ENCODE measurements at regions not wholly inside any gene's neighbourhood (a gene's known extent, or its start where the extent isn't known, plus 50 kb on each side); places are given as distances from the start of the nearest gene placed in this dataset.
A peak's percentile ranks its signal among the peaks of the same experiment; 100 is the strongest.

DNA sequence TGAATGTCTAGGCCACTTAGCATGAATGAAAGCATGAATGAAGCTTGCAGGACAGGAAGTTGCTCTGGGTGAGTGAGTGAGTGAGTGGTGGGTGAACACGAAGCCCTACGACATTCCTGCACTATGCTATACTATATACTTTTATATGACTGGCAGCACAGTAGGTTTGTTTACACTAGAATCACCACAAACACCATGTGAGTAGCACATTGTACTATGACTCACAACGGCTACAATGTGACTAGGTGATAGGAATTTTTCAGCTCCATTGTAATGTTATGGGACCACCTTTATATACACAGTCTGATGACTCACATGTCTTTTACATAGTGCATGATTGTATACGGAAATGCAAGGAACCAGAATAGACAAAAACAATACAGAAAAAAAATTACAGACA, 1480.2 kb downstream of the AACS start:
- CTCF ChIA-PET = no interaction called here

DNA sequence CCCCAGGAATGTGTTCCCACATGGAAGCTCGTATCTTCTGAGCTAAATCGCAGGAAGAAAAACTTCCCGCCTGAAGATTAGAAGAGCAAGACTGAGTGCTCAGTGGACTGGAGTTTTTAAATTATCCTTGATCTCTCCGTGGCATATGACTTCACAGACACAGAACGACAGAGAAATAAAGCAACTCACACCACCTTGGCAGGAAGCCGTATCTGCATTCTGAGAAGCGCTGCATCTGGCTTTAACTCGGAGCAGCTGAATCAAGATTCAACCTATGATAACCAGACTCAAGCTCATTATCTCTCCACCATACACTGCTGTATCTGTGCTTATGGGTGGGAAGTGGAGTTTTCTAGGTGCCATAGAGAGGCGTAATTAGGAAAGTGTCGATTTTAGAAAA, 1482.7 kb downstream of the AACS start:
- H3K4me1 Mint-ChIP-seq = no peaks in the 10 kb centered on the region
- H3K27ac Mint-ChIP-seq = no peak overlapping the region
- peaks cover 4% of the 10 kb centered on the region for H3K9me3 Mint-ChIP-seq (ENCODE audit: low read depth)
- ATAC-seq (no peak), DNase-seq (no peak)
- H3K4me3 Mint-ChIP-seq = no peak overlapping the region
- H3K27me3 Mint-ChIP-seq = no peaks in the 10 kb centered on the region
- CTCF ChIA-PET = no interaction called here
- H3K36me3 Mint-ChIP-seq = no peaks in the 10 kb centered on the region

More for the DNA sequence above, 1480.2 kb downstream of the AACS start:
- no peak overlapping the region for H3K4me3 Mint-ChIP-seq
- DNase-seq = no peak
- H3K36me3 Mint-ChIP-seq = no peaks in the 10 kb centered on the region
- no peak overlapping the region for H3K27ac Mint-ChIP-seq
- H3K27me3 Mint-ChIP-seq = no peaks in the 10 kb centered on the region
- H3K4me1 Mint-ChIP-seq = no peaks in the 10 kb centered on the region
- no peak for ATAC-seq
- H3K9me3 Mint-ChIP-seq (ENCODE audit: low read depth) = peaks cover 4% of the 10 kb centered on the region

DNA sequence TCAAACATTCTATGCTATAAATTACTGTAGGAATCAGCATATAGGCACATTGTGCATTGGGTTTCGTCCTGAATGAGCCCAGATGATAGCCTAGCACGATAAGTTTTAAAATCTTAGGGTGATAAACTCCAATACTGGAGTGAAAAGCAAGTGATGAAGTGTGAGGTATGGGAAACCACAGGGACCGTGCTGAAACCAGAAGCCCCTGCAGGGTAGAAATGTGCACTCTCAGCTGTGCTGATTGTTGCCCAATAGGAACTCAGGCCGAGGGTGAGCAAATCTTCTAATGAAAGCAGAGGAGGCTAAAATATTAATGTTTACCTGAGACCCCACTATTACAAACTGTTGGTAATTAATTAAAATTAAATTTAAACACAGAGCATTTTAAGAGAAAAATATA, 1486.6 kb downstream of the AACS start:
- Mint-ChIP-seq H3K4me3 (no peak overlapping the region), H3K27ac (no peak overlapping the region), H3K36me3 (no peaks in the 10 kb centered on the region), H3K27me3 (no peaks in the 10 kb centered on the region), H3K9me3 (ENCODE audit: low read depth) (peaks cover 4% of the 10 kb centered on the region), H3K4me1 (no peaks in the 10 kb centered on the region)
- CTCF ChIA-PET = no interaction called here
- DNase-seq = no peak
- no peak for ATAC-seq

DNA sequence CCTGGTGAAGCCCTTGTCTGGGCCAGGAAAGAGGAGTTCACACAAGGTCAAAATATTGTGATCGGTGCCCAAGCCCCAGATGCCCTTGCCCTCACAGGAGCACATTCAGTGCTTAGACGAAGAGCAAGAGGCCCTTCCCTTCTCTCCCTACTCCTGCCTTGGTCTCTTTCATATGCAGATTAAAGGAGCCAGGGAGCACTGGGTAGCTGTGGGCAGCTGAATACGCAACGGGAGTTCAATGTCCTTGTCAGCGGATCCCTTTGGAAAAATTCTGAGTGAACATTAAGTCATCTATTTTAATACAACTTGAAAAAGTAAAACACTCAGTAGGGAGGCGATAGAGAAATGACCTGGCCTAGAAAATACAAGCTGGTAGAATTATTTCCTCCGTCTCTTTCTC, 1489.4 kb downstream of the AACS start:
- Mint-ChIP-seq H3K27me3 (no peaks in the 10 kb centered on the region), H3K9me3 (ENCODE audit: low read depth) (no peaks in the 10 kb centered on the region), H3K27ac (no peak overlapping the region), H3K4me1 (no peaks in the 10 kb centered on the region), H3K4me3 (no peak overlapping the region), H3K36me3 (no peaks in the 10 kb centered on the region)
- CTCF ChIA-PET = no interaction called here
- DNase-seq = no peak
- ATAC-seq = no peak

DNA sequence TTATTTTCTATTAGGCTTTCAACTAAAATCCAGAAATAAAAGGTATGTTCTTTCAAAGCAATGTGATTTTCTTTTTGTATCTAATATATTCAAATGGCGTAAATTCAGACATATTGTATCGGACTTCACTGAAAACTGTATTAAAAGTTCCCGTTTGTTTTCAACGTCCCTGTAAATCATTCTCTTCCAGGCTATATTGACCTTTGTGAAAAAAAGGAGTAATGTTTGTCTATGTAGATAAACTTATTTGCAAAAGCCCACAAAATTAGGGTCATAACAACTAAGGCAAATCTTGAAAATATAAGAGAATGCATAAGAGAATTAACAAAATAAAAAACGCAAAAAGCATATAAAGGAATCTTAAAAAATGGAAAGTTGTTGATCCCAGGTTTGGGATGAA, 1492.4 kb downstream of the AACS start:
- no peaks in the 10 kb centered on the region for H3K36me3 Mint-ChIP-seq
- H3K4me1 Mint-ChIP-seq = no peaks in the 10 kb centered on the region
- CTCF ChIA-PET = no interaction called here
- no peaks in the 10 kb centered on the region for H3K27me3 Mint-ChIP-seq
- no peaks in the 10 kb centered on the region for H3K9me3 Mint-ChIP-seq (ENCODE audit: low read depth)
- ATAC-seq (no peak), DNase-seq (no peak)
- no peak overlapping the region for H3K4me3 Mint-ChIP-seq
- no peak overlapping the region for H3K27ac Mint-ChIP-seq

DNA sequence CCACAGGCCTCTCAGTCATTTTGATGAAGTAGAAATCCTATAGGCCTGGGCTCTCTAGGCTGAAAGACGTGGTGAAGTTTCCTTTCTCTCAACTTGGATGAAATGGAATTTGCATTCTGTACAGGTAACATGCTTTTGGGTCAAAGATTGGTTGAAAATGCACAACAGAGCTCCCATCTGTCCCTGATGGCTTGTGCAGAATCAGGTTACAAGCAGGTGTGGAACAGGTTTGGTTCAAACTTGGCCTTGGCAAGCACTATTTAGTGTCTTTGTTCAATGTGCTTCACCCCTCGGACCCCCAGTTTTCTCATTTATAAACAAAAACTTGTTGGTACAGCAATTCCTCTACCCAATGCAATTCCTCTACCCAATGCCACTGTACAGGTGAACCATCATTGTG, 1493.0 kb downstream of the AACS start:
- Mint-ChIP-seq H3K27ac (no peak overlapping the region), H3K27me3 (no peaks in the 10 kb centered on the region), H3K9me3 (ENCODE audit: low read depth) (no peaks in the 10 kb centered on the region), H3K4me1 (no peaks in the 10 kb centered on the region), H3K4me3 (no peak overlapping the region), H3K36me3 (no peaks in the 10 kb centered on the region)
- CTCF ChIA-PET = no interaction called here
- DNase-seq (no peak), ATAC-seq (no peak)

DNA sequence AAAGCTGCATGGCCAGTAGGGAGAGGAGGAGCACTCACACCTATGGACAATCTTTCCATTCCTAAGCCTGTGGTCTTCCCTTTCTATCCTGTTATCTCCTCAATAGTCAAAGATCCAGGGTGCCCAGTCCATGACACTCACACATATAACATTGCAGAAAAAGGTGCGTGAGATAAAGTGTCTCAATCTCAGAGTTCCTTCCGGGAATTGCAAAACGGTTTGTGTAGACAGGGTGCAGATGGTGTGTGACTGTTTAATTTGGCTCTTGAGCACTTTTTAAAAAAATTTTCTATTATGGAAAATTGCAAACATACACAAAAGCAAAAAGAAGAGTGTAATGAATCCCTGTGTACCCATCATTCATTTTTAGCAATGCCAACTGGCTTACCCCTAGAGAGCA, 1493.6 kb downstream of the AACS start:
- DNase-seq (no peak), ATAC-seq (no peak)
- no peaks in the 10 kb centered on the region for H3K27me3 Mint-ChIP-seq
- no peak overlapping the region for H3K4me3 Mint-ChIP-seq
- CTCF ChIA-PET = no interaction called here
- H3K4me1 Mint-ChIP-seq = no peaks in the 10 kb centered on the region
- H3K9me3 Mint-ChIP-seq (ENCODE audit: low read depth) = no peaks in the 10 kb centered on the region
- no peaks in the 10 kb centered on the region for H3K36me3 Mint-ChIP-seq
- no peak overlapping the region for H3K27ac Mint-ChIP-seq

DNA sequence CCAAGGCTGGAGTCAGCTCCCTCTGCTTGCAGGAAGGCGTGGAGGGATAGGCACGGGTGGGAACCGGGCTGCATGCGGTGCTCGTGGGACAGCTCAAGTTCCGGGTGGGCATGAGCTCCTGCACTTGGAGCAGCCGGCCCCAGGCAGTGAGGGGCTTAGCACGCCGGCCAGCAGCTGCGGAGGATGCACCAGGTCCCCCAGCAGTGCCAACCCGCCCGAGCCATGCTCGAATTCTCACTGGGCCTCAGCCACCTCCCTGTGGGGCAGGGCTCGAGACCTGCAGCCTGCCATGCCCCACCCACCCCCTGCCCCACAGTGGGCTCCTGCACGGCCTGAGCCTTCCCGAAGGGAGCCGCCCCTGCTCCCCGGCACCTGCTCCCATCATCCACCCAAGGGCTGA, 1501.8 kb downstream of the AACS start:
- DNase-seq (no peak), ATAC-seq (no peak)
- CTCF ChIA-PET = no interaction called here
- H3K36me3 Mint-ChIP-seq = no peaks in the 10 kb centered on the region
- no peak overlapping the region for H3K4me3 Mint-ChIP-seq
- H3K9me3 Mint-ChIP-seq (ENCODE audit: low read depth) = peaks cover 2% of the 10 kb centered on the region
- H3K4me1 Mint-ChIP-seq = no peaks in the 10 kb centered on the region
- no peaks in the 10 kb centered on the region for H3K27me3 Mint-ChIP-seq
- no peak overlapping the region for H3K27ac Mint-ChIP-seq

DNA sequence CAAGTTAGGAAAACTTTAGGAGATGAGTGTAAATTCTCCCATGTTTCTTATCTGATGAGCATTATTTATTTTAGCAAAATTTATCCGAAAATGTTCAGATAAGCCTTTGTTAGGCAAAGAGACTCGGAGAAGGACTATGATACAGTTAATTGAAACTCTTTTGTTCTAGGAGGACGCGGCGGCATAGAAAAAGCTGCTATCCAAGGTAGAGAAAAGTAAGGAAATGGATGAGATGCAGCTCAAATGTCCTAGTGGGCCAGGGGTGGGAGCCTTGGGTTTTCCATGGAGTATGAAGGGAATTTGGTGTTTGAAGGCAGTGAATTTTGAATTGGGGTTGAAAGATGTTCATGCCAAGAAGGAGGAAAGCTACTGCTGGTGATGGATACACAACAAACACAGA, 1504.5 kb downstream of the AACS start:
- no peak for DNase-seq
- Mint-ChIP-seq H3K9me3 (ENCODE audit: low read depth) (peaks cover 2% of the 10 kb centered on the region), H3K27ac (no peak overlapping the region), H3K27me3 (no peaks in the 10 kb centered on the region), H3K4me1 (no peaks in the 10 kb centered on the region), H3K36me3 (no peaks in the 10 kb centered on the region), H3K4me3 (no peak overlapping the region)
- ATAC-seq = no peak
- CTCF ChIA-PET = no interaction called here

DNA sequence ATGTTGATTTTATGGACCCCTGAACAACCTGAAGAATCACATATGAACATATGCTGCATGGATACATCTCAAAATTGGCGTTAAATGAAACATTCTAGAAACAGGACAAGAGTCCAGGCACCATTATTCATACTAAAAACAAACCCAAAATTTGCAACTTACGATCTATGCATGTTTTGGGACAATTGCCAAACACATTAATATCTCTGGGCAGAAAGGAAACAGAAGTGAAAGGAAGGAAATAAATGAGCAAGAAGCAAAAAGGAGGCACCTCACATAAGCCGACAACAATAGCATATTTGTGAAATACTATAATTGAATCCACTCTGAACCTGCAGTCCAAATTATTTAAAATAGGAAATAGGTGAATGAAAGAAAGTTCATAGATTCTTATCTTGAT, 1505.3 kb downstream of the AACS start:
- Mint-ChIP-seq H3K9me3 (ENCODE audit: low read depth) (peaks cover 2% of the 10 kb centered on the region), H3K27ac (no peak overlapping the region), H3K27me3 (no peaks in the 10 kb centered on the region), H3K4me1 (no peaks in the 10 kb centered on the region), H3K4me3 (no peak overlapping the region), H3K36me3 (no peaks in the 10 kb centered on the region)
- CTCF ChIA-PET = no interaction called here
- DNase-seq (no peak), ATAC-seq (no peak)

DNA sequence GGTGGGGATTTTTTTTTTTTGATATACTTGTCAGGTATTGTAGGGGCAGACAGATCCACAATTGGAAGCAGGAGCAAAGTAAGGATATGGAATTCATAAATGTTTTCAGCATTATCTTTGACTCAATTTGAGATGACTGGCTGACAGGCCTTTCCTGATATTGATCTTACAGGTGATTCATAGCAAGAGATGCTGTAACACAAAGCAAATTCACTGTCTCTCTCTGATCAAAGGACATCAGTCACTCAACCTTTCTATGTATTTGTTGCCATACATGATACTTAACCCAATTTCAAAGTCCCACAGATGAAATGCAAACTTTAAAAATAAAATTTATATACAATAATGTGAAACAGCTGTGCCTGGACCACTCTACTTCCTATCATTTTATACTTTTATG, 1506.9 kb downstream of the AACS start:
- Mint-ChIP-seq H3K4me3 (no peak overlapping the region), H3K36me3 (no peaks in the 10 kb centered on the region), H3K27ac (no peak overlapping the region), H3K4me1 (no peaks in the 10 kb centered on the region), H3K9me3 (ENCODE audit: low read depth) (no peaks in the 10 kb centered on the region), H3K27me3 (no peaks in the 10 kb centered on the region)
- ATAC-seq (no peak), DNase-seq (no peak)
- CTCF ChIA-PET = no interaction called here

DNA sequence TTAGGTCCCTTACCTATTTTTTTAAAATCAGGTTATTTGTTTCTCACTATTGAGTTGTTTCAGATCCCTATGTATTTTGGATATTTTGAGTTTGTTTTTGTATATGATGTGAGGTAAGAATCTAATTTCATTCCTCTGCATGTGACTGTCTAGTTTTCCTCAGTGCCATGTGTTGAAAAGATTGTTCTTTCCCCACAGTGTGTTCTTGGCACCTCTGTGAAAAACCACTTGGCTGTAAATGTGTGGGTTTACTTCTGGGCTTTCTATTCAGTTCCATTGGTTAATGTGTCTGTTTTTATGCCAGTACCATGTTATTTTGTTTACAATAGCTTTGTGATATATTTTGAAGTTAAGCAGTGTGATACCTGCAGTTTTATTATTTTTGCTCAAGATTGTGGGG, 1516.4 kb downstream of the AACS start:
- Mint-ChIP-seq H3K9me3 (ENCODE audit: low read depth) (peaks cover 4% of the 10 kb centered on the region), H3K36me3 (peaks cover 2% of the 10 kb centered on the region), H3K27me3 (no peaks in the 10 kb centered on the region), H3K4me3 (no peak overlapping the region), H3K4me1 (no peaks in the 10 kb centered on the region), H3K27ac (no peak overlapping the region)
- DNase-seq (no peak), ATAC-seq (no peak)
- CTCF ChIA-PET = no interaction called here

DNA sequence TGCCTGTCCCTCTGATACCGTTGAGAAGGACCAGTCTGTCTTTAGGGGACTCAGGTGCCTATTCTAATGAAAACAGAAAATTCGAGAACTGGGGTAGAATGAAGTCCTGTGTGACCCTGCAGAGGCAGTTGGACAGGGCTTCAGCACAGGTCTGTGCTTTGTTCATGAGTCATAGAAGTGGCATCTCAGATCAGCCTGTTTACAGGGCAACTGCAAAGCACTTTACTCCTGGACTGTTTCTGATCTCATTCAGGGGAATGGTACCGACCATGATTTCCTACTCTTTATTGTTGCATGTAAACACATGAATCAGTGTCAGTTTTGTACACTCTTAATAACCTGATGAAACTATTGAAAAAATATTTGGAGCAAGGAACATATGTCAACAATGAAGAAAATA, 1517.0 kb downstream of the AACS start:
- DNase-seq (no peak), ATAC-seq (no peak)
- H3K9me3 Mint-ChIP-seq (ENCODE audit: low read depth) = peaks cover 6% of the 10 kb centered on the region
- no peaks in the 10 kb centered on the region for H3K4me1 Mint-ChIP-seq
- H3K4me3 Mint-ChIP-seq = no peak overlapping the region
- peaks cover 2% of the 10 kb centered on the region for H3K36me3 Mint-ChIP-seq
- no peak overlapping the region for H3K27ac Mint-ChIP-seq
- H3K27me3 Mint-ChIP-seq = no peaks in the 10 kb centered on the region
- CTCF ChIA-PET = no interaction called here

DNA sequence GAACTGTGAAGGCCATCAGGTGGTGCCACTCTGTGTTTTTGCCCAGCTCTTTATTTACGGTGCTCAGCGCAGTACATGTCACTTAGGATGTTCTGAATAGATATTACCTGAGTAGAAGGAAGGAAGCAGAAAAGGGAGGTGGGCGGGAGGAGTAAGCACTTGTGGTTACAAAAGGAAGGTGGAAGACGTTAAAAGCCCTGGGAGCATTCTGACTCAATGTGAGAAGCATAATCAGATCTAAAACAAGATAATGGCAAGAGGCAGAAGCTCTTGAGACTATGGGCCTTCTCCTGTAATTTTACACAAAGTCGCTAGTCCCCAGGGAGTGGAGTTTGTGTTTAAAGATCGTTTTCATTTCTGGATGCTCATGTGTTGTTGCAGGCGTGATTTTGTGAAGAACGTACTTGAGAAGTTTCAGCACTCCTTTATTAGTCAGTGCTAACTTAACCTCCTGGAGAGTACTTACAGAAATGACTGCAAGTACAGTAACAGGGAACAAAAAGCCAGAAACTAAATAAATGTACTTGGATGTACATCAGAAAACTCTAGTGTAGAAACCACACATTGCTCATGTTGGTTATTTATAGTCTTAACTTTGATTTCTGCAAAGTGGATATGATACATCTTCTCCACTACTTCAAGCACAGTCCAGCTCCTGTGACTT, 1523.5 kb downstream of the AACS start:
- Mint-ChIP-seq H3K4me1 (peaks cover 20% of the 10 kb centered on the region), H3K27ac (peak overlapping the region; percentile 10), H3K4me3 (no peak overlapping the region), H3K27me3 (no peaks in the 10 kb centered on the region), H3K36me3 (peaks cover 2% of the 10 kb centered on the region), H3K9me3 (ENCODE audit: low read depth) (peaks cover 6% of the 10 kb centered on the region)
- DNase-seq = no peak
- ATAC-seq = peak; percentile 53
- CTCF ChIA-PET = no interaction called here

DNA sequence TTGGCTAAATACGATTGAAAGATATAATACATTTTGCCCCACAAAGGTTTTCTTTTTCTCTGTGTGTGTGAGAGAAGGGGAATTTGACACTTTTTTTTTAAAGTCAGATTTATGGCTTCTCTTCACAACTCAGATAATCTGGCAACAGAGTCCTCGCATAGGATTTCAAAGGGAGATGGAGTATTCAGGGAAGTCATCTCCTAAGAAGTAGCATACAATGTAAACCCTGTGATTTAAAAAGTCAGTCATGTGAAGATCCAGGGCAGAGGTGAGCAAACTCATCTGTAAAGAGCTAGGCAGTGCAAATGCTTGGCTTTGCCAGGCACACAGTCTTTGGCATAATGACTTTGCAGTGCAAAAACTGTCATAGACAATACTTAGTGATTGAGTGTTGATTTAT, 1526.3 kb downstream of the AACS start:
- Mint-ChIP-seq H3K4me3 (no peak overlapping the region), H3K4me1 (peaks cover 20% of the 10 kb centered on the region), H3K27me3 (no peaks in the 10 kb centered on the region), H3K27ac (no peak overlapping the region), H3K9me3 (ENCODE audit: low read depth) (peaks cover 3% of the 10 kb centered on the region), H3K36me3 (no peaks in the 10 kb centered on the region)
- ATAC-seq (no peak), DNase-seq (no peak)
- CTCF ChIA-PET = interaction anchor here (1.0 kb wide), 1 partner anchor 11 kb away, joined by 3 read pairs; no protein-coding TSS in a partner anchor

All from activated CD8-positive, alpha-beta memory T cell treated with anti-CD3 and anti-CD28 coated beads, Interleukin-2, amount 10 ng/mL, durations not matched to agents 7 days and 5 days (primary cell).